HG02798 (cell line): ENCODE measurements at regions not wholly inside any gene's neighbourhood (a gene's known extent, or its start where the extent isn't known, plus 50 kb on each side); places are given as distances from the start of the nearest gene placed in this dataset.
"Not testable (repeated sequence)": the region's sequence is repeated elsewhere in the genome, so short reads cannot be mapped to it uniquely, and the experiment has no call there.

Experiments
- ATAC-seq: cut with Tn5 transposase; IDR thresholded peaks from one replicate; pipeline ENCODE4 v1.9.1; 2021; ENCODE audit warnings: mild to moderate bottlenecking; ENCODE audit not compliant: unreplicated experiment, poor library complexity

DNA sequence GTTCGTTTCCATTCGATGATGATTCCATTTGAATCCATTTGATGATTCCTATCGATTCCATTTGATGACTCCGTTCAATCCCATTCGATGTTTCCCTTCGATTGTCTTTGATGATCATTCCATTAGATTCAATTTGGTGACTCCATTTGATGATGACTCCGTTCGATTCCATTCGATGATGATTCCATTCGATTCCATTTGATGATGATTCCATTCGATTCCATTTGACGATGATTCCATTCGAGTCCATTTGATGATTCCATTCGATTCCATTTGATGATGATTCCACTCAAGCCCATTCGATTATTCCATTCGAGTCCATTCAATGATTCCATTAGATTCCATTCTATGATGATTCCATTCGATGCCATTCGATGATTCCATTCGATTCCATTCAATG is 2730.6 kb downstream of the RPIA start:
- ATAC-seq = not testable (repeated sequence)

DNA sequence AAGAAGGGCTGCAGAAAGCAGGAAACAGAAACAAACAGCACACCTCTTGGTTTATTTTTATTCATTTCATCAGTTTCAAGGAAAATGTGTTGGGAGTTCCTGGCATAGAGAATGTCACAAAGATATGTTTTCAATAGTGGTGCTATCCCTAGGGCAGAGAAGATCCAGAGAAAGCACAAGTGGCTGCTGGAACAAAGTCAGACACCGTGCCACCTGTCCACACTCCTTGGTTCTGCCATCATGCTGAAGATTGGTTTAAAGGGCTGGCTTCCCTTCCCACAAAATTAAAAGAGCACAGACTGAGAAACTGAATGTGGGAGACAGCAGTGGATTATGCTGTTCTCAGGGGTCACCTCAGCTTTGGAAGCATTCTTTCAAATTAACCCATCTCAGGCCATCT is 2735.7 kb downstream of the RPIA start:
- ATAC-seq = not testable (repeated sequence)

DNA sequence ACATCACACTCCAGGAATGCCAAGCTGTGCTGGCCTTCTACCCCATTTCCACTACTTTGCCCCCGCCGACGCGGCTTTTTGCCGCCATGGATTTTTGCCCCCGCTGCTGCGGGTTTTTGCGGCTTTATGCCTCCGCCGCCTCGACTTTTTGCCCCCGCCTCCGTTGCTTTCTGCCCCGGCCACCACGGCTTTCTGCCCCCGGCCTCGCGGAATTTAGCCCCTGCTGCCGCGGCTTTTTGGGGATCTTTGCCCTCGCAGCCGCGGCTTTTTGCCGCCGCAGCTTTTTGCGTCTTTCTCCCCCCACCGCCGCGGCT is 2750.4 kb downstream of the RPIA start:
- ATAC-seq = not testable (repeated sequence)

DNA sequence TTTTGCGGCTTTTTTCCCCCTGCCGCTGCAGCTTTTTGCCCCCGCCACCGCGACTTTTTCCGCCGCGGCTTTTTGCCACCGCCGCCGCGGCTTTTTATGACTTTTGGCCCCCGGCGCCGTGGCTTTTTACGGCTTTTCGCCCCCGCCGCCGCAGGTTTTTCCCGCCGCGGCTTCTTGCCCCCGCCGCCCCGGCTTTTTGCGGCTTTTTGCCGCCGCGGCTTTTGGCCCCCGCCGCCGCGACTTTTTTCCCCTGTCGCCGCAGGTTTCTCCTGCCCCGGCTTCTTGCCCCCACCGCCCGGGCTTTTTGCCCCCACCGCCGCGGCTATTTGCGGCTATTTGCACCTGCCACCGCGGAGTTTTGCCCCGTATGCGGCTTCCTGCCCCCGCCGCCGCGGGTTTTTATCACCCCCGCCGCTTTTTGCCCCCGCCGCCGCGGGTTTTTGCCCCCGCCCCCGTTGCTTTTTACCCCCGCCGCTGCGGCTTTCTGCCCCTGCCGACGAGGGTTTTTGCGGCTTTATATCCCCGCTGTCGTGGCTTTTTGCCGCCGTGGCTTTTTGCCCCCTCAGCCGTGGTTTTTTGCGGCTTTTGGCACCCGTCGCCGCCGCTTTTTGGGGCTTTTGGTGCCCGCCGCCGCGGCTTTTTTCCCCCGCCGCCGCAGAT is 2750.9 kb downstream of the RPIA start:
- ATAC-seq = no peak

DNA sequence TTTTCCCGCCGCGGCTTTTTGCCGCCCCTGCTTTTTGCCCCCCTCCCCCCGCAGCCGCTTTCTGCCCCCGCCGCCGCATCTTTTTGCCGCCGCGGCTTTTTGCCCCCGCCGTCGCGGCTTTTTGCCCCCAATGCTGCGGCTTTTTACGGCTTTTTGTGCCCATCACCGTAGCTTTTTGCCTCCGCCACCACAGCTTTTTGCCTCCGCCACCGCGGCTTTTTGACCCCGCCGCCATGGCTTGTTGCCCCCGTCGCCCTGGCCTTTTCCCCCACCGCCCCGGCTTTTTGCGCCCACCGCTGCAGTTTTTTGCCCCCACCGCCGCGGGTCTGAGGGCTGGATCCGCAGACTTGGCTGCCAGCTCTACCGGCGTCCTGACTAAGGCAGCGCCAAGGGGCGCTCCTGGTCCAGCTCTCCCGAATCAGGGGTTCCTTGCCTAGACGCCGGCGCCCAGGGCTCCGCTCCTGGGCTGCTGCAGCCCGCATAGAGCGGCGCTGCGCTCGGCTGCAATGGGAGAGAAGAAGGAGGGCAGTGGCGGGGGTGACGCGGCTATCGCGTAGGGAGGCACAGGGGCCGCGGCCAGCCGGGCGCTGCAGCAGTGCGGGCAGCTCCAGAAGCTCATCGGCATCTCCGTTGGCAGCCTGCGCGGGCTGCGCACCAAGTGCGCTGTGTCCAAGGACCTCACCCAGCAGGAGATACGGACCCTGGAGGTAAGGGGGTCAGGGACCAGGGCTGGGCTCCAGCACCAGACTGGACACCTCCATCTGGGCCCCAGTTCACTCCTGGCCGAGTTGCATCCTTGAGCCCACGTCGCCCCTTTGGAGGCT is 2751.6 kb downstream of the RPIA start:
- ATAC-seq = not testable (repeated sequence)

DNA sequence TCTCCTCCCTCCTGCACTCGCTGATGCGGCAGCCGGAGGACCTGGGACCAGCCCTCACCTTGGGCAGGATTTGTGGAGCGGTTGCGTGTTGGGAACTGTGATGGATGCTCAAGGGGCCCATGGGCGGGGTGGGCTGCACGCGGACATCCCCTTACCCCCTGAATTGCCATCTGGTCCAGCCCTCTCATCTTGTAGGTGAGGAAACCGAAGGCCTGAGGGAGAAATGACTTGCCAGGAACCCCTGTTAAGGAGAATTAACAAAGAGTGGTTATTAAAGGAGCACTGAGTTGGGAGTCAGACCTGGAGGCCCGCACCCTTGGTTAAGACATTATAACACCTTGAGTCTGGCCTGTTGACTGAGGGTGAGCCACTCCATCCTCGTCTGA is 2752.2 kb downstream of the RPIA start:
- ATAC-seq = not testable (repeated sequence)

DNA sequence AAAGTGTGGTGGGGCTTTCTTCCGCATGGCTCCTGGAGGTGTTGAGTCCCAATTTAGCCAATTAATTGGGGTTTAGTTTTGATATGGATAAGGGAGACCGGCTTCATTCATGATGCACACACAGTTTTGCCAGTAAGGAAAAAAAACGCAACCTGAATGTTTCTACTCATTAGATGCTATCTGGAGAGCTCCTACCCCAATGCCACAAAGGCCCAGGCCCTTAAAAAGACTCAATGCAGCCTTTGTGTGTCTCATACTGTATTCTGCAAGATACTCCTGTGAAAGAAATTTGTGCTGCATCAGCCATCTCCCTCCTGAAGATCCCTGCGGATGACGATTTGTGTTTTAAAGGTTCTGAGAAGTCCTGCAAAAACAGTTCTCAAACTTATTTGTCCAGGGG is 2754.2 kb downstream of the RPIA start:
- ATAC-seq = not testable (repeated sequence)

DNA sequence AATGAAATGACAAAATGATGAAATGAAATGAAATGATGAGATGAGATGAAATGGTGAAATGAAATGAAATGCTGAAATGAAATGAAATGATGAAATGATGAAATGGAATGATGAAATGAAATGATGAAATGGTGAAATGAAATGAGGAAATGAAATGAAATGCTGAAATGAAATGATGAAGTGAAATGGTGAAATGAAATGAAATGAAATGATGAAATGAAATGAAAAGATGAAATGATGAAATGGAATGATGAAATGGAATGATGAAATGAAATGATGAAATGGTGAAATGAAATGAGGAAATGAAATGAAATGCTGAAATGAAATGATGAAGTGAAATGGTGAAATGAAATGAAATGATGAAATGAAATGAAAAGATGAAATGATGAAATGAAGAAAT is 2755.0 kb downstream of the RPIA start:
- not testable (repeated sequence) for ATAC-seq

DNA sequence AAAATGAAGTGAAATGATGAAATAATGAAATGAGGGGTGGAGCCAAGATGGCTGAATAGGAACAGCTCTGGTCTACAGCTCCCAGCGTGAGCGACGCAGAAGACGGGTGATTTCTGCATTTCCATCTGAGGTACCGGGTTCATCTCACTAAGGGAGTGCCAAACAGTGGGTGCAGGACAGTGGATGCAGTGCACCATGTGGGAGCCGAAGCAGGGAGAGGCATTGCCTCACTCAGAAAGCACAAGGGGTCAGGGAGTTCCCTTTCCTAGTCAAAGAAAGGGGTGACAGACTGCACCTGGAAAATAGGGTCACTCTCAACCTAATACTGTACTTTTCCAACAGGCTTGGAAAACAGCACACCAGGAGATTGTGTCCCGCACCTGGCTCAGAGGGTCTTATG is 2755.4 kb downstream of the RPIA start:
- ATAC-seq = not testable (repeated sequence)

DNA sequence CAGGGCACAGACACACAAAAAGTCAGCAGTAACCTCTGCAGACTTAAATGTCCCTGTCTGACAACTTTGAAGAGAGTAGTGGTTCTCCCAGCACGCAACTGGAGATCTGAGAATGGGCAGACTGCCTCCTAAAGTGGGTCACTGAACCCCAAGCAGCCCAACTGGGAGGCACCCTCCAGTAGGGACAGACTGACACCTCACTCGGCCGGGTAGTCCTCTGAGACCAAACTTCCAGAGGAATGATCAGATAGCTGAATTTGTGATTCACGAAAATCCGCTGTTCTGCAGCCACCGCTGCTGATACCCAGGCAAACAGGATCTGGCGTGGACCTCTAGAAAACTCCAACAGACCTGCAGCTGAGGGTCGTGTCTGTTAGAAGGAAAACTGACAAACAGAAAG is 2756.0 kb downstream of the RPIA start:
- ATAC-seq = not testable (repeated sequence)

DNA sequence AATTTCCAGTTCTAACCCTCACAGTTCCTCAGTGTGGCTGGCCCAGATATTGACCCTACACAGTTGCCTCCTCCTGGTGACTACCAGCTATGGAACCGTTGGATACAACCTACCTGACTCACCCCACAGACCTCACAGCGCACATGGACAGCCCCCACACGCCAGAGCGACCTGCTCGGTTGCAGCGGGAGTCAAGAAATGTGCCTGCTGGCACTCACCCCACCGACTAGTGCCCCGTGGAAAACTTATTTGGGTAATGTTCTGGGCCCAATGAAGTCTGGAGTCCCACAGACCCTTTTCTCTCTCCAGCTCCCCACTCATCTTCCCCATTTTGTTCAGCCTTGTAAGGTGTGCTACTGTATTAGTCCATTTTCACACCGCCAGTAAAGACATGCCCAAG is 2770.8 kb downstream of the RPIA start:
- not testable (repeated sequence) for ATAC-seq

DNA sequence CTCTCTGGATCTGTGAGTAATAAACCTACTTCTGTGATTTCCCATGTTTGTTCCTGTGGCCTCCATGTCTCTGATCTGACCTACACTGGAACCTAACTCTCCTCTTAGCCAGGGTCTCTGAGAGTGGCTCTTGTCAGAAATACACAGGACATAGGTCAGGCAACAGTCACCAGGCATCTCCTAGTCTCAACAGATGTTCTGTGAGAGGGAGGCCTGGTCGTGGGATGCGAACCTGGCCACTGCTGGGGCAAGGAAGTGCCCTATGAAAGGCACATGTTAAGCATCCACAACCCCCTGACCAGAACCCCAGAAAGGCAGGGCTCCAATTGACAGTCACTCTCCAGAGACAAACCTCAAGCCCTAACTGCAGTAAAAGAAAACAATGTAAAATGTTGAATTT is 2771.5 kb downstream of the RPIA start:
- not testable (repeated sequence) for ATAC-seq

DNA sequence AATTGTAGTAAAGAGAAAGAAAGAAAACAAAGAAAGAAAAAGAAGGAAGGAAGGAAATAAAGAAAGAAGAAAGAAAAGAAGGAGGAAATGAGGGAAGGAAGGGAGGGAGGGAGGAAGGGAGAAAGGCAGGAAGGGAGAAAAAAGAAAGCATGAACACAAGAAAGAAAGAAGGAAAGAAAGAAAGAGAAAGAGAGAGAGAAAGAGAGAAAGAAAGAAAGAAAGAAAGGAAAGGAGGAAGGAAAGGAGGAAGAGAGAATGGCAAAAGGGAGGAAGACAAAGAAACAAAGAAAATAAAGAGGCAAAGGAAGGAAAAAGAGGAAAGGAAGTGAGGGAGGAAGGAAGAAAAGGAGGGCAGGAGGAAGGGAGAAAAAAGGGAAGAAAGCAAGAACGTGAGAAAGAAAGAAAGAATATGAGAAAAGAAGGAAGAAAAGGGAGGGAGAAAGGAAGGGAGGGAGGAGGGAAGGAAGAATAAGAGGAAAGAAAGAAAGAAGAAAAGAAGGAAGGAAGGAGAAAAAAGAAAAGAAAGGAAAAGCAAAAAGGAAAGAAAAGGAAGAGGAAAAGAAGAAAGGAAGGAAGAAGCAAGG is 2775.4 kb downstream of the RPIA start:
- not testable (repeated sequence) for ATAC-seq

DNA sequence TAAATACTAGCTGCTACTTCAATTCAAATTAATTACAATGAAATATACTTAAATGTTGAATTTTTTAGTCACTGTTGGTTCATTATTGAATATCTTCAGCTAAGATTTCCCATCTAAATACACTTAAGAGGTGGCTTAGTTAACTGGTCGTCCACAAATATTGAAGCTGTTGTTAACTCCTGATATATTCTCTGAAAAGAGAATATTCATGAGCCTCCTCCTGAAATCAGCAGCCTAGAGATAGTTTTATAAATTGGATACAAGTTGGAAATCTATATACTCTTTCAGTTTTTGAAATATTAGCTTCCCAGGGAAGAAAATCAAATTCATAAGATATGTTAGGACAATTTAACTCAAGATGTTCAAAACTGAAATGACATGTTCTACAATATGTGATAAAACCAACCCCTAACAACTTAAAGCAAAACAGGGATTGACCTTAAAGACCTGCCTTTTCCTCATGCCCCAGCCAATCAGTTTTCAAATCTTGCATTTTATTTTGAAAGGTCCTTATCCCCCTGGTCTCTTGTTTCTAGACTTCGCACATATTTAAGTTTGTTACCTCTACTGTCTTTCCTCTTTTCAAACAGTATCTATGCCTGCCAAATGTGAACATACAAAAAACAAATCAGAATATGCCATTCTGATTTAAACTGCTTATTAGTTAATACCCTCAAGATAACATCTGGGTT is 2784.9 kb downstream of the RPIA start:
- not testable (repeated sequence) for ATAC-seq

DNA sequence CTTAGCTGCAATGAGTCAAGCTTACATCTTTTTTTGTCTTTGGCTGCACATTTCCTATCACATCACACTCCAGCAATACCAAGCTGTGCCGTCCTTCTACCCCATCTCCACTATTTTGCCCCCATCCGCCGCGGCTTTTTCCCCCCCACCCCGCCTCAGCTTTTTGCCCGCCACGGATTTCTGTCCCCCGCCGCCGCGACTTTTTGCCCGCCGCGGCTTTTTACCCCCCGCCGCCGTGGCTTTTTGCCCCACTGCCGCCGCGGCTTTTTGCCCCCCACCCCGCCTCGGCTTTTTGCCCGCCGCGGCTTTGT is 2785.4 kb downstream of the RPIA start:
- ATAC-seq = not testable (repeated sequence)

DNA sequence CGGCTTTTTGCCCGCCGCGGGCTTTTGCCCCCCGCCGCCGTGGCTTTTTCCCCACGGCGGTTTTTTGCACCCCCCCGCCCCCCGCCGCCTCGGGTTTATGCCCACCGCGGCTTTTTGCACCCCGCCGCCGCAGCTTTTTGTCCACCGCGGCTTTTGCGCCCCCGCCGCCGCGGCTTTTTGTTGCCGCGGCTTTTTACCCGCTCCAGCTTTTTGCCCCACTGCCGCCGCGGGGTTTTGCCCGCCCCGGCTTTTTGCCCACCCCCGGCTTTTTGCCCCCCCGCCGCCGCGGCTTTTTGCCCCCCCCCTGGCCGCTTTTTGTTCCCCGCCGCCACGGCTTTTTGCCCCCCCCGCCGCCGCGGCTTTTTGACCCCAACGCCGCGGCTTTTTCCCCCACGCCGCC is 2785.8 kb downstream of the RPIA start:
- ATAC-seq = not testable (repeated sequence)

DNA sequence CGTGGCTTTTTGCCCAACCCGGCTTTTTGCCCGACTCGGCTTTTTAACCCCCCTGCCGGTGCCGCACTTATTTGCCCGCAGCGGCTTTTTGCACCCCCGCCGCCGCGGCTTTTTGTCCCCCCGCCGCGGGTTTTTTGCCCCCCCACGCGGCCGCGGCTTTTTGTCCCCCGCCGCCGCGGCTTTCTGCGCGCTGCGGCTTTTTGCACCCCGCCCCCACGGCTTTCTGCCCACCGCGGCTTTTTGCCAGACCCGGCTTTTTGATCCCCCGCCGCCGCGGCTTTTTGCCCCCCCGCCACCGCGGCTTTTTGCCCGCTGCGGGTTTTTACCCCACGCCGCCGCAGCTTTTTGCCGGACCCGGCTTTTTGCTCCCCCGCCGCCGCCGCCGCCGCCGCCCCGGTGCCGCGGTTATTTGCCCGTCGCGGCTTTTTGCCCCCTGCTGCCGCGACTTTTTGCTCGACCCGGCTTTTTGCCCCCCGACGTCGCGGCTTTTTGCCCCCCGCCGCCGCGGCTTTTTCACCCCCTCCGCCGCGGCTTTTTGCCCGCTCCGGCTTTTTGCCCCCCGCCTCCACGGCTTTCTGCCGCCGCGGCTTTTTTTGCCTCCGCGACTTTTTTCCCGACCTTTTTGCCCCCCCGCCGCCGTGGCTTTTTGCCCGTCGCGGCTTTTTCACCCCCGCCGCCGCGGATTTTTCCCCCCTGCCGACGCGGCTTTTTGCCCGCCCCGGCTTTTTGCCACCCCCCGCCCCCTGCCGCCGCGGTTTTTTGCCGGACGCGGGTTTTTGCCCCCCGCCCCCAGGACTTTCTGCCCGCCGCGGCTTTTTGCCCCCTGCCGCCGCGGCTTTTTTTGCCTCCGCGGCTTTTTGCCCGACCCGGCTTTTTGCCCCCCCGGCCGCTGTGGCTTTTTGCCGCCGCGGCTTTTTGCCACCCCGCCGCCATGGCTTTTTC is 2786.5 kb downstream of the RPIA start:
- ATAC-seq = no peak

DNA sequence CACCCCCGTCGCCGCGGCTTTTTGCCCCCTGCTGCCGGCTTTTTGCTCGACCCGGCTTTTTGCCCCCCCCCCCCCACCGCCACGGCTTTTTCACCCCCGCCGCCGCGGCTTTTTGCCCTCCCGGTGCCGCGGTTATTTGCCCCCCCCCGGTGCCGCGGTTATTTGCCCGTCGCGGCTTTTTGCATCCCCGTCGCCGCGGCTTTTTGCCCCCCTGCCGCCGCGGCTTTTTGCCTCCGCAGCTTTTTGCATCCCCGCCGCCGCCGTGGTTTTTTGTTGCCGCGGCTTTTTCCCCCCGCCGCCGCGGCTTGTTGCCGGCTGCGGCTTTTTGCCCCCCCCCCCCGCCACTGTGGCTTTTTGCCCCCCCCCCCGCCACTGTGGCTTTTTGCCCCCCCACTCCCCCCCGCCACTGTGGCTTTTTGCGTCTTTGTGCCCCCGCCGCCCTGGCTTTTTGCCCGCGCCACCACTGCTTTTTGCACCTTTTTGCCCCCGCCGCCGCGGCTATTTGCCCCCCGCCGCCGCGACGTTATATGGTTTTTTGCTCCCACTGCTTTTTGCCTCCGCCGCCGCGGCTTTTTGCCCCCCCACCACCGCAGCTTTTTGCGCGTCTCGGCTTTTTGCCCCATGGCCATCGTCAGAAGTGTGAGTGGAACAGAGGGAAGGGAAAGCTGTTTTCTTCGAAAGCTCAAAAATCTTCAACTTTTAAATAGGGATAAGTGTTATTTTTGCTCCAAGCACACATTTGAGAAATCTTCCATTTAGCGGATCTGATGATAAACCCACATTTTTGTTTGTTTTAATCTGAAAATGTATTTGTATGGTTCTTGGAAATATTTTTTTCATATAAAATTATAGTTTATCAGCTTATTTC is 2787.6 kb downstream of the RPIA start:
- not testable (repeated sequence) for ATAC-seq

DNA sequence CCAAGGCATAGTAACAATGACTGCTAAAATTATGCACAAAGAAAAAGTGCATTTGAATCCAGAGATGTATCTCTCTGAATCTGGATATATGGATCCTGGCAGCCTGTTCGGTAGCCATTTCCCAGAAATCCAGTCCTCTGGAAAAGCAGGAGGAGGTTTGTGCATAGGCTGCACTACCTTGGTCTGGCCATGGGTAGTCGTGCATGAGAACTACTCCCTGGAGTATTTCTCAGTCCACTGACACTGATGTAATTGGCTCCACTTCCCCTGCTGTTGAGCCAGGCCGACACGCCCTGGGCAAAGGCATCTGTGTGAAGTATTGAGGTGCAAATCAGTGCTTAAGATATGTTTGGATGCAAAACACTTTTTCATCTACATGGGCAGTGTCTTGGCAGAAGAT is 2793.8 kb downstream of the RPIA start:
- not testable (repeated sequence) for ATAC-seq
